ENCODE measurements at regions not wholly inside any gene's neighbourhood (a gene's known extent, or its start where the extent isn't known, plus 50 kb on each side); places are given as distances from the start of the nearest gene placed in this dataset.

- peaks cover 3% of the 10 kb centered on the region for H3K27me3 Mint-ChIP-seq (ENCODE audit: low read depth, poor library complexity)
- H3K9me3 Mint-ChIP-seq = no peaks in the 10 kb centered on the region
Measured at GRCh38 chr7:18167815-18168214, 140.2 kb upstream of the PRPS1L1 start.

GRCh38 chr7:18174996-18175395 is 147.3 kb upstream of the PRPS1L1 start:
- no peak for TF ChIP-seq CTCF (IDR thresholded peaks at IDR 0.05)
- H3K27ac Mint-ChIP-seq = no peak overlapping the region
- no peak for DNase-seq
- H3K4me1 Mint-ChIP-seq = no peaks in the 10 kb centered on the region
- H3K4me3 Mint-ChIP-seq = no peak overlapping the region
- no peaks in the 10 kb centered on the region for H3K27me3 Mint-ChIP-seq (ENCODE audit: low read depth, poor library complexity)
- no peaks in the 10 kb centered on the region for H3K36me3 Mint-ChIP-seq (ENCODE audit: low read depth)
- H3K9me3 Mint-ChIP-seq = peaks cover 3% of the 10 kb centered on the region

More at GRCh38 chr7:18167815-18168214, 140.2 kb upstream of the PRPS1L1 start:
- no peaks in the 10 kb centered on the region for H3K36me3 Mint-ChIP-seq (ENCODE audit: low read depth)
- no peak for TF ChIP-seq CTCF (IDR thresholded peaks at IDR 0.05)
- no peak overlapping the region for H3K27ac Mint-ChIP-seq
- H3K4me1 Mint-ChIP-seq = no peaks in the 10 kb centered on the region
- no peak overlapping the region for H3K4me3 Mint-ChIP-seq
- DNase-seq = no peak

GRCh38 chr7:18175801-18176450 is 148.3 kb upstream of the PRPS1L1 start:
- H3K27ac Mint-ChIP-seq = no peak overlapping the region
- H3K27me3 Mint-ChIP-seq (ENCODE audit: low read depth, poor library complexity) = no peaks in the 10 kb centered on the region
- no peak for DNase-seq

GRCh38 chr7:18177129-18177814 is 149.6 kb upstream of the PRPS1L1 start:
- Mint-ChIP-seq H3K36me3 (ENCODE audit: low read depth) (no peaks in the 10 kb centered on the region), H3K4me3 (no peak overlapping the region), H3K27me3 (ENCODE audit: low read depth, poor library complexity) (no peaks in the 10 kb centered on the region), H3K27ac (no peak overlapping the region), H3K9me3 (peaks cover 3% of the 10 kb centered on the region), H3K4me1 (no peaks in the 10 kb centered on the region)
- DNase-seq = no peak
- no peak for TF ChIP-seq CTCF (IDR thresholded peaks at IDR 0.05)

More at GRCh38 chr7:18175801-18176450, 148.3 kb upstream of the PRPS1L1 start:
- no peak for TF ChIP-seq CTCF (IDR thresholded peaks at IDR 0.05)
- Mint-ChIP-seq H3K4me1 (no peaks in the 10 kb centered on the region), H3K4me3 (no peak overlapping the region), H3K9me3 (peaks cover 3% of the 10 kb centered on the region), H3K36me3 (ENCODE audit: low read depth) (no peaks in the 10 kb centered on the region)

GRCh38 chr7:18177815-18178660 is 150.4 kb upstream of the PRPS1L1 start:
- Mint-ChIP-seq H3K36me3 (ENCODE audit: low read depth) (no peaks in the 10 kb centered on the region), H3K27ac (no peak overlapping the region), H3K9me3 (peaks cover 3% of the 10 kb centered on the region), H3K4me1 (no peaks in the 10 kb centered on the region), H3K27me3 (ENCODE audit: low read depth, poor library complexity) (no peaks in the 10 kb centered on the region), H3K4me3 (no peak overlapping the region)
- no peak for TF ChIP-seq CTCF (IDR thresholded peaks at IDR 0.05)
- no peak for DNase-seq
